NCI-H510A treated with DMSO at 0.1 percent for 48 hours (cell line): ENCODE measurements at regions not wholly inside any gene's neighbourhood (a gene's known extent, or its start where the extent isn't known, plus 50 kb on each side); places are given as distances from the start of the nearest gene placed in this dataset.

Experiments
- DNase-seq: peaks from one replicate; lab custom pipeline; 2025; lab: John Stamatoyannopoulos, UW

DNA sequence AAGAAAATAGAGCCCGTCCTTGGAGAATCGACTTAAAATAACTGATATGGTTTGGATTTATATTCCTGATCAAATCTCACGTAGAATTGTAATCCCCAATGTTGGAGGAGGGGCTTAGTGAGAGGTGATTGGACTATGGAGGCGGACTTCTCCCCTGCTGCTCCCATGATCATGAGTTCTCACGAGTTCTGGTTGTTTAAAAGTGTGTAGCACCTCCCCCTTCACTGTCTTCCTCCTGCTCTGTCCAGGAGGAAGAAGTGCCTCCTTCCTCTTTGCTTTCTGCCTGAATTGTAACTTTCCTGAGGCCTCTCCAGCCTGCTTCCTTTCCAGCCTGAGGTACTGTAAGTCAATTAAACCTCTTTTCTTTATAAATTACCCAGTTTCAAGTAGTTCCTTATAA is 529.2 kb downstream of the HAO1 start:
- no peak for DNase-seq

- no peak for DNase-seq
These were observed 524.8 kb downstream of the HAO1 start for GRCh38 chr20:7415427-7415826.

DNA sequence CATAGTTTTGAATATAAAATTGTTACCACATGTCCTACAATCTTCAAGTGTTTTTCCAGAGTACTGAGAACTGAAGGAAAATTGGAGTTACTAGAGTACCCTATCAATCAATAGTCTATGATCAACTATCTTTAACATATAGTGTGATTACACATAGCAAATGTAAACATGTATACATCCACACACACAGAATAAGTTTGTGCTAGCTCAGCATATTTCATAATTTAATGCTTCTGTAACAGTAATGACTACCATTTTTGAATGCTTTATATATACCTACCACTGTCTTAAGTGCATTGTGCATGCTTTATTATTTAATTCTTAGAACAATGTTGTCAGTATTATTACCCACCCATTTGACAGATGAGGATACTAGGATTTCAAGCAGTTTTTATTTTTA is 523.9 kb downstream of the HAO1 start:
- no peak for DNase-seq

DNA sequence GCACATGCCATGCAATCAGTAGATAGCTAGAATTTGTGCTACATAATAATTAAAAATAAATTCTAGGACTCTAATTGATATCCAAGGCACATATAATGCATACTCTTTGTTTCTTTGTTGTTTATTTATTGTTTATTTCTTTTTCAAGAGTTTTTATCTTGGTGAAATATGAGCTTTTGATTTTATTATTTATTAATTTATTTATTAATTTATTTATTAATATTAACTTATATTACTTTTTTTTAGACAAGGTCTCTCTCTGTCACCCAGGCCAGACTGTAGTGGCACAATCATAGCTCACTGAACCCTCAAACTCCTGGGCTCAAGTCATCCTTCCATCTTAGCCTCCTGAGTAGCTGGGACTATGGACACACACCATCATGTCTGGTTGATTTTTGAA is 519.9 kb downstream of the HAO1 start:
- DNase-seq, result no peak

GRCh38 chr20:7426890-7427496 is 513.3 kb downstream of the HAO1 start:
- no peak for DNase-seq

- DNase-seq, result no peak
These were observed 511.3 kb downstream of the HAO1 start for GRCh38 chr20:7428946-7429345.

DNA sequence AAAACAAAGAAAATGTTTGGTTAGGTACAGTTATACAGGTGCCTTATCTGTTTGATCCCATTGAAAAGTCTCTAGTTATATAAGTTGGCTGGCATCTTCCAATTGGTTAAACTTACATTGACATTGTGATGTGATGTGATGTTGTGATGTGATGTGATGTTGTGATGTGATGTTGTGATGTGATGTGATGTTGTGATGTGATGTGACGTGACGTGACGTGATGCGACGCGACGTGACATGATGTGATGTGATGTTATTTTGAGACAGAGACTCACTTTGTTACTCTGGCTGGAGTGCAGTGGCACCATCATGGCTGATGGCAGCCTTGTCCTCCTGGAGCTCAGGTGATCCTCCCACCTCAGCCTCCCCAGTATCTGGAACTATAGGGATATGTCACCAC is 507.6 kb downstream of the HAO1 start:
- no peak for DNase-seq

GRCh38 chr20:7437311-7437710 is 502.9 kb downstream of the HAO1 start:
- no peak for DNase-seq

- no peak for DNase-seq
These were observed 491.0 kb downstream of the HAO1 start for GRCh38 chr20:7449269-7449668.

DNA sequence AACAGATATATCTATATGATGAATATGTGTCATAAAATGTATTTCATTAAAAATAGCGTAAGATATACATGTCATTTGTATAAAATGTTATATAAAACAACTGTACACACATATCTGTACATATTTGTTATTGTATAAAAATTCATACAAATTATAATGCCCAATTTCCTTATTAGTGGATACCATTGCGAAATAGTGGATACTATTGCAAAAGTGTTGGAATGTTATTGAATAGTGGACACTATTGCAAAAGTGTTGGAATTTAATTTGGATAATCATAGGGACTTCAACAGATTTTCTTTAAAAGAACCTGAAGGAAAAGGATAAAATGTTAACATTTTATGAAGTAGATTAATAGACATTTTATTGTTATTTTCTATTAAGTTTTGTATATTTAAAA is 487.4 kb downstream of the HAO1 start:
- DNase-seq, result no peak

- DNase-seq, result no peak
These were observed 486.2 kb downstream of the HAO1 start for GRCh38 chr20:7454047-7454446.

DNA sequence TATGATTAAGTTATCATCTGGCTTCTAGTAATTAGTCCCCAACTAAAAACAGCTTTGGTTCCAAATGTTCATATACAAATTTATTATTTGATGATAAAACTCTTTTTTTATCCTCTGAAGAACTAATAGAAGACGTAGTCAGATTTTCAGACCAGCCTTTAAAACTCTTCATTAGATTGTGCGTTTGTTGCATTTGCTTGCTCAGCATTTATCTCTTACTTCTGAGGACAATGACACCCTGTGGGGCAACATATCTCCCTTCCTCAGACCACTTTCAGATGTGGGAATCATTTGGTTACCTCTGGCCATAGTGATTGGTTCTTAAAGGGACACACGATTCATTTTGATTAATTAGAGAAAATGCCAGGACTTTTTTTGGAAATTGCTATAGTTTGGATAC is 481.8 kb downstream of the HAO1 start:
- DNase-seq, result no peak

- no peak for DNase-seq
These were observed 481.2 kb downstream of the HAO1 start for GRCh38 chr20:7459083-7459482.

GRCh38 chr20:7463290-7463689 is 477.0 kb downstream of the HAO1 start:
- no peak for DNase-seq

DNA sequence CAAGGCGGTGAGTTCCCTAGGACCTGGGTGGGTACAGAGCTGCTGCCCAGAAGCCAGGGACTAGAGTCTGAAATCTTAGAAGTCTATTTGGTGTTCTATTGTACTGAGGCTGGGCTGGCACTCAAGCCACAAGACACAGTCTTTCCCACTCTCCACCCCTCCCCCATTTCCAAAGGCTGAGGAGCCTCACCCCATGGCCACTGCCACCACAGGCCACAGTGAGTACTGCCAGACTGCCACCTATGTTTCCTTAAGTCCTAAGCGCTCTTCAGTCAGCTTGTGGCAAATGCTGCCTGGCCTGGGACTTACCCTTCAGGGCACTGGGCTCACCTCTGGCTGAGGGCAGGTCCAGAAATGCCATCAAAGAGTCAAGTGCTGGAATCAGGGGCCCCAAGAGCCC is 469.3 kb downstream of the HAO1 start:
- no peak for DNase-seq

DNA sequence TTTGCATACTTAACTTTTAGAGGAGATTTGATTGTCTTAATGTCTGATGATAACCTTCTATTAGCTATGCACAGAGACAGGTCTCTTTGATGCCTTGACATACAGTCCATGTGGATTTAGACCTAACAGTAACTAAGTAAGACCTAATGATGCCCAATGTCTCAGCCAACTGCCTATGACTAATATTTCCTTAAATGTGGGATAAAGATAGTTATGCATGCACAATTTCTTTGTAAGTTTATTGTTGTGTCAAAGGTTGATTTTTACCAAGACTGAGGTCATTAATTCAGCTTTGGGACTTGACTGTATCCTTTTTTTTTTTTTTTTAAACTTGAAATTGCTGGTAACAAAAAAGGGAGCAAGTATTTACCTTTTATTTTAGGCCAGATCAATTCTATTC is 450.0 kb downstream of the HAO1 start:
- no peak for DNase-seq

- DNase-seq, result no peak
These were observed 448.0 kb downstream of the HAO1 start for GRCh38 chr20:7492257-7492656.

DNA sequence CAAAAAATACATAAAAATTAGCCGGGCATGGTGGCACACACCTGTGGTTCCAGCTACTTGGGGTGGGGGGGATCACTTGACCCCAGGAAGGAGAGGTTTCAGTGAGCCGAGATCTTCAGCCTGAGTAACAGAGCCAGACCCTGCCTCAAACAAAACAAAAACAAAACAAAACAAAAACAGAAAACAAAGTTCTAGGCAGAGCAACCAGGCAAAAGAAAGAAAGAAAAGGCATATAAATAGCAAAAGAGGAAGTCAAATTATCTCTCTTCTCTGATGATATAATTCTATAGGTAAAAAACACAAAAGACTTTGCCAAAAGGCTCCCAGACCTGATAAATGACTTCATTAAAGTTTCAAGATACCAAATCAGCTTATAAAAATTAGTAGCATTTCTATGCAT is 446.9 kb downstream of the HAO1 start:
- no peak for DNase-seq

- no peak for DNase-seq
These were observed 443.8 kb downstream of the HAO1 start for GRCh38 chr20:7496394-7496991.

- no peak for DNase-seq
These were observed 442.3 kb downstream of the HAO1 start for GRCh38 chr20:7497985-7498384.

- DNase-seq, result no peak
These were observed 441.1 kb downstream of the HAO1 start for GRCh38 chr20:7499201-7499600.

DNA sequence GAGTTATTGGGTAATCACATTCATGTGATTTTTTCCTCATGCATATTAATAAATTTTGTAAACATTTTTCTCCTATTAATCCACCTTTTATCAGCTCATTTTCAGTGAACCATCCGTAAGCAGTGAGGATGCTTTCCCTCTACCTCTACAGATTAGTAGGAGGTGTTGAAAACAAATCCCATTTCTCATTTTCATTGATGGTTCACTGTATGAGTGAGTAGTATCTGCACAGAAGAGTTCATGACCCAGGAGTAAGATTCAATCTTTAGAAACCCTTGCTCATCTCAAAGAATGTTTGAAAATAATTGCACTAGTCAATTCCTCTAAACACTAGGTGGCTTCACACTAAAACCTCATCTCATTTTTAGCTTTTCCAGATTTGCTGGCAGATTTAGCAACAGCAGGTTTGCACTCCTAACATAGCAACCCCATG is 440.0 kb downstream of the HAO1 start:
- DNase-seq, result no peak

- DNase-seq, result no peak
These were observed 436.8 kb downstream of the HAO1 start for GRCh38 chr20:7503501-7503900.

DNA sequence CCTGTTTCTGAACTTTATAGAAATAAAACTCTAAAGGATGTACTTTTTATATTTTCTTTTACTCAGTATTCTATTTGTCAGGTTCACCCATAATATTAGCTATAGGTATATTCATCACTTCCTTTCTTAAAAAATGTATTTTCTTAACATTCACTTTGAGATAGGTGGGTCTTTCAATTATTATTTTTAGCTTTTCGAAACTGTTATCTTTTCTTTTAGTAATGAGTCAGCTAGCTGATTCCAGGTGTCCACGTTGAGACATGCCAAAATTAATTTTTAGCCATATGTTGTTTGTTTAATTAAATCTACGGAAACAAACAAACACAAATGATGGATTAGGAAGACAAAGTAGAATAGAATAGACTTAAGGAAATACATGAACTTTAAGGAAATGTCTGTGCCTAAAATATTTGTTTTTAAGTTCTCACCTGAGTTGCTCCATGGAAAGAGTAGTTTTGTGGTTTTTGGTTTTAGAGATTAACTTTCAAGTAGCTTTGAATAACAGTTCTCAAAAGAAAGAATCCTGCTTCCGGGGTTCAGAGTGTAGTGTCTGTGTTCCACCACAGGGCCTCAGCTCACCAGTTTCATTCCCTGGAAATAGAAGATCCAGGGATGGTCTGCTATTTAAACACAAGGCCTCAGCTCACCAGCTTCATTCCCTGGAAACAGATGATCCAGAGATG is 435.0 kb downstream of the HAO1 start:
- no peak for DNase-seq
